ENCODE measurements at regions not wholly inside any gene's neighbourhood (a gene's known extent, or its start where the extent isn't known, plus 50 kb on each side); places are given as distances from the start of the nearest gene placed in this dataset.

DNA sequence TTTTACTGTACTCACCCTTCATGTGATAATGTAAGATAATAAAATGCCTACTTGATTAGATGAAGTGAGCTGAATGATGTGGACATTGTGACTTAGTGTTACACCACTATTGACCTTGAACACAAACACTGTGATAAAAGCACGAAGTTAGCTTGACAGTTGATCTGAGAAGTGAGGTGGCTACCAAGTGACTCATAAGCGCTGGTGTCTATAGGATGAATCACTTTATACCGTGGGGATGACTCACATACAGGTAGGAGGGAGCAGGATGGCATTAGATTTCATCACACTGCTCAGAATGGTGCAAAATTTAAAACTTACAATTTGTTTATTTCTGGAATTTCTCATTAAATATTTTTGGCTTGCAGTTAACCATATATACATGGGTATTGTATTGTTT lies 174.7 kb upstream of the CNTN3 start:
- Mint-ChIP-seq H3K36me3 (ENCODE audit: low read depth, unreplicated experiment) (no peaks in the 10 kb centered on the region), H3K9me3 (ENCODE audit: unreplicated experiment) (peaks cover 4% of the 10 kb centered on the region), H3K4me3 (ENCODE audit: unreplicated experiment) (no peak overlapping the region), H3K27ac (ENCODE audit: unreplicated experiment) (peak overlapping the region; percentile 56), H3K27me3 (ENCODE audit: low read depth, unreplicated experiment) (no peaks in the 10 kb centered on the region), H3K4me1 (ENCODE audit: low read depth, unreplicated experiment) (peaks cover 4% of the 10 kb centered on the region)
- no peaks in the 10 kb centered on the region for H3K4me1 ChIP-seq (ENCODE audit: insufficient read depth, low read length)
- H3K4me3 ChIP-seq (ENCODE audit: insufficient read depth, low read depth, low read length) = no peak overlapping the region
- TF ChIP-seq, protein P1, sequence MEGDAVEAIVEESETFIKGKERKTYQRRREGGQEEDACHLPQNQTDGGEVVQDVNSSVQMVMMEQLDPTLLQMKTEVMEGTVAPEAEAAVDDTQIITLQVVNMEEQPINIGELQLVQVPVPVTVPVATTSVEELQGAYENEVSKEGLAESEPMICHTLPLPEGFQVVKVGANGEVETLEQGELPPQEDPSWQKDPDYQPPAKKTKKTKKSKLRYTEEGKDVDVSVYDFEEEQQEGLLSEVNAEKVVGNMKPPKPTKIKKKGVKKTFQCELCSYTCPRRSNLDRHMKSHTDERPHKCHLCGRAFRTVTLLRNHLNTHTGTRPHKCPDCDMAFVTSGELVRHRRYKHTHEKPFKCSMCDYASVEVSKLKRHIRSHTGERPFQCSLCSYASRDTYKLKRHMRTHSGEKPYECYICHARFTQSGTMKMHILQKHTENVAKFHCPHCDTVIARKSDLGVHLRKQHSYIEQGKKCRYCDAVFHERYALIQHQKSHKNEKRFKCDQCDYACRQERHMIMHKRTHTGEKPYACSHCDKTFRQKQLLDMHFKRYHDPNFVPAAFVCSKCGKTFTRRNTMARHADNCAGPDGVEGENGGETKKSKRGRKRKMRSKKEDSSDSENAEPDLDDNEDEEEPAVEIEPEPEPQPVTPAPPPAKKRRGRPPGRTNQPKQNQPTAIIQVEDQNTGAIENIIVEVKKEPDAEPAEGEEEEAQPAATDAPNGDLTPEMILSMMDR (IDR thresholded peaks at IDR 0.05; ENCODE audit: insufficient read depth, low read depth, low read length) = no peak
- no peak for TF ChIP-seq EZH2 (IDR thresholded peaks at IDR 0.05; ENCODE audit: insufficient read depth, low read length)
- H3K4me2 ChIP-seq (ENCODE audit: low read length) = no peak overlapping the region
- H3K36me3 ChIP-seq (ENCODE audit: insufficient read depth, low read length) = no peaks in the 10 kb centered on the region
- DNase-seq (ENCODE audit: low read depth) = no peak
- H4K20me1 ChIP-seq (ENCODE audit: insufficient read depth, low read length) = no peaks in the 10 kb centered on the region
- no peaks in the 10 kb centered on the region for H3K79me2 ChIP-seq (ENCODE audit: insufficient read depth, low read length)
- FAIRE-seq = no peak
- no peak overlapping the region for H2AFZ ChIP-seq (ENCODE audit: low read depth, low read length)
- H3K27ac ChIP-seq (ENCODE audit: low read depth, low read length) = no peak overlapping the region
- H3K9ac ChIP-seq (ENCODE audit: low read length) = no peak overlapping the region
- H3K9me3 ChIP-seq (ENCODE audit: insufficient read depth, low read depth, low read length) = no peaks in the 10 kb centered on the region
- no peaks in the 10 kb centered on the region for H3K27me3 ChIP-seq (ENCODE audit: insufficient read depth, low read length)

DNA sequence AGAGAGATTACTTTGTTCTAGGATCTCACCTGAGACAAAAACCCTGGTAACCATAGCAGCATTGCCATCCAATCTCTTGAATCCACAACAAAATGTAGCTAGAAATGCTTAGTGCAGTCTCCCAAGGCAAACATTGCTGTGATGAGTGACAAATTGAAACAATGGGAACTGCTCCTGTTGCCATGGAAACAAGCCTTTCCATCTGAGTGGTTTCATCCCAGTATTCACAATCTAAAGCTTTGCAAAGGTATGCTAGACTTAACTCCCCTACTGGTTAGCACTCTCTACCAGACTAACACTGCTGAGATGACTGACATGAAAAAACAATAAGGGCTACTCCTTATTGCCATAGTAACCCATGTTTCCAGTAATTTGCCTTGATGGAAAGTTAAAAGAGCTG lies 172.6 kb upstream of the CNTN3 start:
- TF ChIP-seq, protein P1 (IDR thresholded peaks at IDR 0.05; ENCODE audit: insufficient read depth, low read depth, low read length) = no peak
- TF ChIP-seq EZH2 (IDR thresholded peaks at IDR 0.05; ENCODE audit: insufficient read depth, low read length) = no peak
- no peaks in the 10 kb centered on the region for H3K36me3 ChIP-seq (ENCODE audit: insufficient read depth, low read length)
- FAIRE-seq (no peak), DNase-seq (ENCODE audit: low read depth) (no peak)
- H4K20me1 ChIP-seq (ENCODE audit: insufficient read depth, low read length) = no peaks in the 10 kb centered on the region
- no peaks in the 10 kb centered on the region for H3K4me1 ChIP-seq (ENCODE audit: insufficient read depth, low read length)
- Mint-ChIP-seq H3K27ac (ENCODE audit: unreplicated experiment) (peak overlapping the region; percentile 8), H3K4me1 (ENCODE audit: low read depth, unreplicated experiment) (peaks cover 4% of the 10 kb centered on the region), H3K9me3 (ENCODE audit: unreplicated experiment) (no peaks in the 10 kb centered on the region), H3K4me3 (ENCODE audit: unreplicated experiment) (no peak overlapping the region), H3K27me3 (ENCODE audit: low read depth, unreplicated experiment) (no peaks in the 10 kb centered on the region), H3K36me3 (ENCODE audit: low read depth, unreplicated experiment) (no peaks in the 10 kb centered on the region)
- H3K4me3 ChIP-seq (ENCODE audit: insufficient read depth, low read depth, low read length) = no peak overlapping the region
- H3K9me3 ChIP-seq (ENCODE audit: insufficient read depth, low read depth, low read length) = no peaks in the 10 kb centered on the region
- no peaks in the 10 kb centered on the region for H3K79me2 ChIP-seq (ENCODE audit: insufficient read depth, low read length)
- no peak overlapping the region for H3K9ac ChIP-seq (ENCODE audit: low read length)
- H3K27me3 ChIP-seq (ENCODE audit: insufficient read depth, low read length) = no peaks in the 10 kb centered on the region
- H3K27ac ChIP-seq (ENCODE audit: low read depth, low read length) = no peak overlapping the region
- H3K4me2 ChIP-seq (ENCODE audit: low read length) = no peak overlapping the region
- no peak overlapping the region for H2AFZ ChIP-seq (ENCODE audit: low read depth, low read length)

DNA sequence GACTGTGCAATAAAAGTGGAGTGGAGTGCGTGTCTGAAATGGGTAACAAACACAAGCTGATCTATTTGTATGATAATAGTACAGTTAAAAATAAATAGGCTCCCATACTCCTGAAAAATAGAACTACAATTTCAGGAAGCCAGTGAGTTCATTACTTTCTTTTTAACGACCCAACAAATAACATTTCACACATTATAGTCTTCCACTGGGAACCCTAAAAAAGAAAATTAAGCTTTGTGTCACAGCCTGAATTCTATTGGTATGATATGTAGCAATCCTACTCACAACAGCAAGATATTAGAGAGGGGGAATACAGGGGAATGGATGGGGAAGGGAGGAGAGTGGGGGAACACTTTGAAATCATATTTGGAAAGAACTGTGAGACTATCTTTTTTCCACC lies 156.9 kb upstream of the CNTN3 start:
- Histone ChIP-seq H4K20me1 (ENCODE audit: insufficient read depth, low read length) (no peaks in the 10 kb centered on the region), H3K27me3 (ENCODE audit: insufficient read depth, low read length) (no peaks in the 10 kb centered on the region), H3K4me3 (ENCODE audit: insufficient read depth, low read depth, low read length) (no peak overlapping the region), H3K27ac (ENCODE audit: low read depth, low read length) (no peak overlapping the region), H3K36me3 (ENCODE audit: insufficient read depth, low read length) (no peaks in the 10 kb centered on the region), H3K9ac (ENCODE audit: low read length) (no peak overlapping the region), H3K79me2 (ENCODE audit: insufficient read depth, low read length) (no peaks in the 10 kb centered on the region), H3K4me1 (ENCODE audit: insufficient read depth, low read length) (no peaks in the 10 kb centered on the region), H3K9me3 (ENCODE audit: insufficient read depth, low read depth, low read length) (no peaks in the 10 kb centered on the region), H3K4me2 (ENCODE audit: low read length) (no peak overlapping the region), H2AFZ (ENCODE audit: low read depth, low read length) (no peak overlapping the region)
- Mint-ChIP-seq H3K36me3 (ENCODE audit: low read depth, unreplicated experiment) (no peaks in the 10 kb centered on the region), H3K4me3 (ENCODE audit: unreplicated experiment) (no peak overlapping the region), H3K27ac (ENCODE audit: unreplicated experiment) (no peak overlapping the region), H3K4me1 (ENCODE audit: low read depth, unreplicated experiment) (no peaks in the 10 kb centered on the region), H3K9me3 (ENCODE audit: unreplicated experiment) (no peaks in the 10 kb centered on the region), H3K27me3 (ENCODE audit: low read depth, unreplicated experiment) (no peaks in the 10 kb centered on the region)
- TF ChIP-seq EZH2 (IDR thresholded peaks at IDR 0.05; ENCODE audit: insufficient read depth, low read length) = no peak
- TF ChIP-seq, protein P1 (IDR thresholded peaks at IDR 0.05; ENCODE audit: insufficient read depth, low read depth, low read length) = no peak
- no peak for DNase-seq (ENCODE audit: low read depth)
- no peak for FAIRE-seq

Measured in astrocyte (in vitro differentiated cells and primary cell).